Activated CD4-positive, CD25-positive, alpha-beta regulatory T cell (primary cell): ENCODE measurements at regions not wholly inside any gene's neighbourhood (a gene's known extent, or its start where the extent isn't known, plus 50 kb on each side); places are given as distances from the start of the nearest gene placed in this dataset.
"Not testable (repeated sequence)": the region's sequence is repeated elsewhere in the genome, so short reads cannot be mapped to it uniquely, and the experiment has no call there.

Source experiments
- DNase-seq, 4 experiments: peaks; one replicate each; lab custom pipeline; 2025; lab: John Stamatoyannopoulos, UW

- no peak for DNase-seq
Observed at GRCh38 chr15:95741830-95742229, 588.7 kb upstream of the NR2F2 start.

GRCh38 chr15:95742256-95742655 is 588.2 kb upstream of the NR2F2 start:
- no peak for DNase-seq

- DNase-seq: no peak
Observed at GRCh38 chr15:95742836-95743235, 587.7 kb upstream of the NR2F2 start.

GRCh38 chr15:95757171-95757570 is 573.3 kb upstream of the NR2F2 start:
- DNase-seq: no peak

GRCh38 chr15:95758451-95758850 is 572.0 kb upstream of the NR2F2 start:
- DNase-seq: no peak

- DNase-seq: no peak
Observed at GRCh38 chr15:95758851-95759250, 571.6 kb upstream of the NR2F2 start.

GRCh38 chr15:95760508-95760907 is 570.0 kb upstream of the NR2F2 start:
- DNase-seq: no peak

GRCh38 chr15:95761501-95762165 is 568.9 kb upstream of the NR2F2 start:
- no peak for DNase-seq

GRCh38 chr15:95763426-95763825 is 567.1 kb upstream of the NR2F2 start:
- DNase-seq: no peak

- DNase-seq: no peak
Observed at GRCh38 chr15:95765161-95765560, 565.3 kb upstream of the NR2F2 start.

- DNase-seq: no peak
Observed at GRCh38 chr15:95770196-95770595, 560.3 kb upstream of the NR2F2 start.

GRCh38 chr15:95772982-95773381 is 557.5 kb upstream of the NR2F2 start:
- DNase-seq: no peak

GRCh38 chr15:95784508-95784907 is 546.0 kb upstream of the NR2F2 start:
- DNase-seq: no peak

GRCh38 chr15:95785276-95785675 is 545.2 kb upstream of the NR2F2 start:
- not testable (repeated sequence) for DNase-seq

GRCh38 chr15:95793231-95793630 is 537.3 kb upstream of the NR2F2 start:
- DNase-seq: no peak

- no peak for DNase-seq
Observed at GRCh38 chr15:95795386-95795785, 535.1 kb upstream of the NR2F2 start.

GRCh38 chr15:95799286-95800200 is 531.0 kb upstream of the NR2F2 start:
- no peak for DNase-seq

- DNase-seq: no peak
Observed at GRCh38 chr15:95804484-95804883, 526.0 kb upstream of the NR2F2 start.

- DNase-seq: no peak
Observed at GRCh38 chr15:95812491-95812890, 518.0 kb upstream of the NR2F2 start.

- no peak for DNase-seq
Observed at GRCh38 chr15:95814908-95815307, 515.6 kb upstream of the NR2F2 start.

GRCh38 chr15:95816591-95816990 is 513.9 kb upstream of the NR2F2 start:
- DNase-seq: no peak

- no peak for DNase-seq
Observed at GRCh38 chr15:95822961-95823360, 507.5 kb upstream of the NR2F2 start.

GRCh38 chr15:95825208-95825607 is 505.3 kb upstream of the NR2F2 start:
- no peak for DNase-seq
